Muscle of leg (tissue), 3 donors: ENCODE measurements at regions not wholly inside any gene's neighbourhood (a gene's known extent, or its start where the extent isn't known, plus 50 kb on each side); places are given as distances from the start of the nearest gene placed in this dataset.

Experiments used
- DNase-seq: peaks from one replicate; pipeline ENCODE4 v3.0.0; 2013
- H3K27ac ChIP-seq: one replicate; pipeline ENCODE4 v1.5.1; 2013; ENCODE audit warnings: mild to moderate bottlenecking, low read length, control low read depth
- H3K27me3 ChIP-seq: one replicate; pipeline ENCODE4 v1.6.1; 2013; ENCODE audit warnings: low read length; ENCODE audit not compliant: control insufficient read depth, insufficient read depth
- H3K36me3 ChIP-seq: one replicate; pipeline ENCODE4 v1.6.1; 2013; ENCODE audit warnings: low read length; ENCODE audit not compliant: control insufficient read depth, insufficient read depth
- H3K4me1 ChIP-seq: one replicate; pipeline ENCODE4 v1.6.1; 2013; ENCODE audit warnings: low read length; ENCODE audit not compliant: control insufficient read depth, insufficient read depth
- H3K4me3 ChIP-seq: one replicate; pipeline ENCODE4 v1.5.1; 2013; ENCODE audit warnings: low read length, control low read depth
- H3K9me3 ChIP-seq: replicated peaks from 2 replicates; pipeline ENCODE4 v1.6.1; 2013; ENCODE audit warnings: low read depth, low read length; ENCODE audit not compliant: control insufficient read depth
- WGBS: methylation state at CpG from one replicate; pipeline ENCODE4 v1.1.5; 2013; ENCODE audit warnings: missing lambda C conversion rate; ENCODE audit not compliant: insufficient coverage; 5-methylcytosine and 5-hydroxymethylcytosine counted together

DNA sequence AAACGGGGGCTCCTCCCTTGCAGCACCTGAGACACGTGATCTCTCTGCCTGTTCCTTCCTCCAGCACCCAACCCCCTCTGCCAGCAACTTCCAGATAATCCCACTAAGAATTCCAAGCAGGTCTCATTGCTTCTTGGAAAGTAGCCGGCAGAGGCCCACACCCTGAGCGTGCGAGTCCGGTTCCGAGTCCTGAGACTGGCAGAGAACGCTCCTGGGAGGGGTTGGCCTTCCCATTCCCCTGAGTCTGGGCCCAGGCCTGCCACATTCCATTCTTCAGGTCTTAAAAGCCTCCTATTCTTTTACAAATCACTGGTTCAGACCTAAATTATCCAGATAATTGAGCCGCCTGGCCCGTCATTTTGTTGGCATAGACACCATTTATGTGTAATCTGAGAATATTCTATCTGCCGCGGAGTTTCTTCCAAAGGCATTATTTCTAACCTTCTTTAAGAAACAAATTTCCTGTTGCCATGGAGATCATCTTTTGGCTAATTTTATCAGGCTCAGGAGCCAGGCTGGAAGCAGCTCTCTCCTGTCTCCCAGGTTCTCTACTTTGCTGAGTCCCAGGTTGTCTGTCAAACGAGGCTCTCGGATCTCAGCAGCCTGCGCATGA lies 165.4 kb downstream of the MYCN start:
- DNase-seq = peak; percentile 59
- WGBS = 10% methylated on average over 8 of the region's 15 CpGs
- Histone ChIP-seq H3K4me3 (no peak overlapping the region), H3K27ac (no peak overlapping the region), H3K36me3 (no peaks in the 10 kb centered on the region), H3K9me3 (no peaks in the 10 kb centered on the region), H3K4me1 (peaks cover 7% of the 10 kb centered on the region), H3K27me3 (peaks cover 17% of the 10 kb centered on the region)

- no peak overlapping the region for H3K4me3 ChIP-seq
- WGBS = 24% methylated on average over 2 of the region's 11 CpGs
- no peak for DNase-seq
- no peaks in the 10 kb centered on the region for H3K9me3 ChIP-seq
- no peak overlapping the region for H3K27ac ChIP-seq
- peaks cover 7% of the 10 kb centered on the region for H3K4me1 ChIP-seq
- peaks cover 17% of the 10 kb centered on the region for H3K27me3 ChIP-seq
- no peaks in the 10 kb centered on the region for H3K36me3 ChIP-seq
Observed at GRCh38 chr2:16104949-16105668, 164.8 kb downstream of the MYCN start.

- H3K4me1 ChIP-seq = peaks cover 7% of the 10 kb centered on the region
- peaks cover 17% of the 10 kb centered on the region for H3K27me3 ChIP-seq
- 49% methylated on average over 4 of the region's 6 CpGs for WGBS
- no peaks in the 10 kb centered on the region for H3K36me3 ChIP-seq
- no peak overlapping the region for H3K27ac ChIP-seq
- H3K4me3 ChIP-seq = no peak overlapping the region
- DNase-seq = no peak
- no peaks in the 10 kb centered on the region for H3K9me3 ChIP-seq
Observed at GRCh38 chr2:16104315-16104948, 164.1 kb downstream of the MYCN start.

DNA sequence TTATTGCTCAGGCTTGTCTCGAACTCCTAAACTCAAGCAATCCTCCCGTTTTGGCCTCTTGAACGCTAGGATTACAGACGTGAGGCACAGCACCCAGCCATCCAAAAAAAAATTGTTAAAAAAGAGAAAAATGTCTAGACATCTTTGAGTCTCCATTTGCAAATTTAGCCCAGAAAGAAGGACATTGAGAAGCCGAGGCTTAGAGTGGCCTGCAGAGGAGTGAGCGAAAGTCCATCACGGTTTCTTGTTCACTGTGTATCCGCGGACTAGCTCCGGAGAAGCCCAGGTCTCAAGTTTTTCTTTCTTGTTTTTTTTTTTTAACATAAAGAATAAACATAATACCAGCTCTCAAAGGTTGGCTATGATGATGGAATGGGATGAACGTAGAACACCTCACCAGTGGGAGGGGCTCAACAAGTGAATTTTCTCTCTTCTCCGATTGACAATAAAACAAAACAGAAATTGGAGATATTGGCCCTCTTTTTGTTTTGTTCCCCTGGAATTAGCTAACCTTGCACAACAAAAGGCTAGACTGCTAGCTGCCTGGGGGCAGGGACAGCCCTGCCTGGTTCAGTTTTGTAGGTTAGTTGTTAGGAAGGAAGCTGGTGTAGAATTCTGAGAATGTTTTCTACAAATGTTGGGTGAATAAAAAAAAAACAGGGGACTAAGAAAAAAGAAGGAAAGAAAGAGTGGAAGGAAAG lies 163.4 kb downstream of the MYCN start:
- no peak overlapping the region for H3K4me3 ChIP-seq
- H3K4me1 ChIP-seq = peaks cover 7% of the 10 kb centered on the region
- 90% methylated on average over 2 of the region's 12 CpGs for WGBS
- no peaks in the 10 kb centered on the region for H3K36me3 ChIP-seq
- no peak overlapping the region for H3K27ac ChIP-seq
- H3K9me3 ChIP-seq = no peaks in the 10 kb centered on the region
- DNase-seq = no peak
- H3K27me3 ChIP-seq = peaks cover 17% of the 10 kb centered on the region

DNA sequence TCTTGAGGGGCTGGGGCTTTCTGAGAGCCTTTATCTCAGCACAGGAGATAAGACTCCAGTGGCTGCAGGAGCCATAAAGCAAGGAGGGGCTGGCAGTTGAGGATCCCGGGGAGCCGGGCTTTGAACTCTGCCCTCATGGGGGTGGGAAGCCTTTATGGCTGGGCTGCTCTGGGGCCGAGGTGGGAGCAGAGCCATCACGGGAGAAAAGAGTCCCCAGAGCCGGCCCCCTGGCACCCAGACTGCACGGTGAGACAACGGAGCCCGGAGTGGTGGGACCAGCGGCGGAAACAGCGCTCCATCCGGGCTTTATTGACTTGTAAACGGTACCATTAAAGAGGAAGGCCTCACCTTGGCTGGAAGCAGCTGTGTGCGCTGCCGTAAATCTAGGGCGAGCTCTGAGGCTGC lies 162.6 kb downstream of the MYCN start:
- DNase-seq = no peak
- H3K4me1 ChIP-seq = peaks cover 7% of the 10 kb centered on the region
- H3K27ac ChIP-seq = no peak overlapping the region
- no peaks in the 10 kb centered on the region for H3K9me3 ChIP-seq
- H3K27me3 ChIP-seq = peaks cover 17% of the 10 kb centered on the region
- H3K4me3 ChIP-seq = no peak overlapping the region
- 37% methylated on average over 16 of the region's 16 CpGs for WGBS
- H3K36me3 ChIP-seq = no peaks in the 10 kb centered on the region

GRCh38 chr2:16102358-16102975 lies 162.1 kb downstream of the MYCN start:
- H3K4me1 ChIP-seq = peaks cover 7% of the 10 kb centered on the region
- 61% methylated on average over 8 of the region's 14 CpGs for WGBS
- no peaks in the 10 kb centered on the region for H3K36me3 ChIP-seq
- H3K27ac ChIP-seq = no peak overlapping the region
- H3K9me3 ChIP-seq = no peaks in the 10 kb centered on the region
- H3K4me3 ChIP-seq = no peak overlapping the region
- no peak for DNase-seq
- H3K27me3 ChIP-seq = peaks cover 17% of the 10 kb centered on the region

- H3K4me1 ChIP-seq = peaks cover 7% of the 10 kb centered on the region
- H3K9me3 ChIP-seq = no peaks in the 10 kb centered on the region
- no peak overlapping the region for H3K27ac ChIP-seq
- H3K36me3 ChIP-seq = no peaks in the 10 kb centered on the region
- DNase-seq = no peak
- WGBS = 67% methylated on average over 1 of the region's 3 CpGs
- H3K4me3 ChIP-seq = no peak overlapping the region
- peaks cover 17% of the 10 kb centered on the region for H3K27me3 ChIP-seq
Observed at GRCh38 chr2:16101196-16101595, 160.8 kb downstream of the MYCN start.

DNA sequence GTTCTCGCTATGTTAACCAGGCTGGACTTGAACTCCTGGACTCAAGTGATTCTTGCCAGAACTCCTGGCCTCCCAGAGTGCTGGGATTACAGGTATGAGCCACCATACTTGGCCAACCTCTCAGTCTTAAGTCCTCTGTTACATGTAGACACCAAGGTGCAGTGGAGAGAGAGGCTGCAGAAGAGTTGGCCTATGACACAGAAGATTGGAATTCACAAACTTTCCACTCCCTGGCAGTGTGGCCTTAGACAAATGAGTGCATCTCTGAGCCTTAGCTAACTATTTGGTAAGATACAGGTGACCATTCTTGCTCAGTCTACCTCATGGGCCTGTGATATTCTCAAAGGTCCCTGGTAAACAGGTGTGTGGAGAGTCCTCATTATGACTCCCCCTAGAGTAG lies 159.7 kb downstream of the MYCN start:
- H3K9me3 ChIP-seq = no peaks in the 10 kb centered on the region
- H3K27ac ChIP-seq = no peak overlapping the region
- DNase-seq = no peak
- H3K4me3 ChIP-seq = no peak overlapping the region
- H3K27me3 ChIP-seq = peaks cover 11% of the 10 kb centered on the region
- H3K36me3 ChIP-seq = no peaks in the 10 kb centered on the region
- WGBS = no CpG with 5 or more reads among the region's 1 CpG
- H3K4me1 ChIP-seq = no peaks in the 10 kb centered on the region

- Histone ChIP-seq H3K27me3 (peaks cover 11% of the 10 kb centered on the region), H3K4me3 (no peak overlapping the region), H3K9me3 (no peaks in the 10 kb centered on the region), H3K36me3 (no peaks in the 10 kb centered on the region), H3K4me1 (peaks cover under 1% of the 10 kb centered on the region), H3K27ac (no peak overlapping the region)
- no peak for DNase-seq
- WGBS = no CpG with 5 or more reads among the region's 2 CpGs
Observed at GRCh38 chr2:16099326-16099725, 159.0 kb downstream of the MYCN start.

DNA sequence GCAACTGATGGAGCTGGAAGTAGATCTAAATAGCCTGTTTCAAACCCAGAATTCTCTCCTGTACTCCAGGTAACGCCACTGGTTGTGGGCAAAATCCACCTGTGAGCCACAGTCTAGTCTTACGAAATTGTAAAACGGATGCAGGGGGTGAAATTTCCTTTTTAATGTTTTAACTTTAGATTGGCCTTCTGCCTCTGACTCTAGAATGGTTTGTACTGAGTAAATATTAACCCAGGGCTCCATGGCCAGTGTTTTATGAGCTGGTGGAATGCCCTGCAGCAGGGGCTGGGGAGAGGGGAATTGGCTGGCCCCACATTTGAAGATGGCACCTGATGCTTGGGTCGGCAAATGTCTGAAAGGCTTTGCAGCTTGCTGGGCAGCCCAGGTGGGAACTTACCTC lies 156.6 kb downstream of the MYCN start:
- H3K9me3 ChIP-seq = no peaks in the 10 kb centered on the region
- DNase-seq = no peak
- WGBS = 56% methylated on average over 2 of the region's 4 CpGs
- H3K4me1 ChIP-seq = peaks cover 7% of the 10 kb centered on the region
- no peak overlapping the region for H3K27ac ChIP-seq
- H3K27me3 ChIP-seq = no peaks in the 10 kb centered on the region
- H3K4me3 ChIP-seq = no peak overlapping the region
- H3K36me3 ChIP-seq = no peaks in the 10 kb centered on the region
